Activated CD4-positive, alpha-beta T cell treated with anti-CD3 and anti-CD28 coated beads, Interleukin-2, amount 10 ng/mL, durations not matched to agents 7 days and 5 days (primary cell): ENCODE measurements at regions not wholly inside any gene's neighbourhood (a gene's known extent, or its start where the extent isn't known, plus 50 kb on each side); places are given as distances from the start of the nearest gene placed in this dataset.
"Not testable (repeated sequence)": the region's sequence is repeated elsewhere in the genome, so short reads cannot be mapped to it uniquely, and the experiment has no call there.

Experiments
- CTCF ChIA-PET: fragments of 350-600 bp; sonication (Branson Sonifier 250); formaldehyde crosslinking; loops from one replicate; lab custom pipeline; 2021; ENCODE audit warnings: antibody characterized with exemption; lab: Charles Lee
- POLR2A ChIA-PET: fragments of 350-600 bp; sonication (Branson Sonifier 250); formaldehyde crosslinking; loops from one replicate; lab custom pipeline; 2021; ENCODE audit warnings: antibody characterized with exemption; lab: Charles Lee
- DNase-seq: peaks from one replicate; pipeline ENCODE4 v3.0.0-alpha.2; 2020
- H3K27ac Mint-ChIP-seq: one replicate; pipeline ENCODE4 v1.8.0; 2021; ENCODE audit warnings: mild to moderate bottlenecking, moderate library complexity, mixed read lengths
- H3K27me3 Mint-ChIP-seq: one replicate; pipeline ENCODE4 v1.8.0; 2021; ENCODE audit warnings: mixed read lengths
- H3K36me3 Mint-ChIP-seq: one replicate; pipeline ENCODE4 v1.8.0; 2021; ENCODE audit warnings: low read depth, mixed read lengths
- H3K4me1 Mint-ChIP-seq: one replicate; pipeline ENCODE4 v1.8.0; 2021; ENCODE audit warnings: mixed read lengths
- H3K4me3 Mint-ChIP-seq: one replicate; pipeline ENCODE4 v1.8.0; 2021; ENCODE audit warnings: mild to moderate bottlenecking, moderate library complexity, mixed read lengths
- H3K9me3 Mint-ChIP-seq: one replicate; pipeline ENCODE4 v1.8.0; 2021; ENCODE audit warnings: mixed read lengths

DNA sequence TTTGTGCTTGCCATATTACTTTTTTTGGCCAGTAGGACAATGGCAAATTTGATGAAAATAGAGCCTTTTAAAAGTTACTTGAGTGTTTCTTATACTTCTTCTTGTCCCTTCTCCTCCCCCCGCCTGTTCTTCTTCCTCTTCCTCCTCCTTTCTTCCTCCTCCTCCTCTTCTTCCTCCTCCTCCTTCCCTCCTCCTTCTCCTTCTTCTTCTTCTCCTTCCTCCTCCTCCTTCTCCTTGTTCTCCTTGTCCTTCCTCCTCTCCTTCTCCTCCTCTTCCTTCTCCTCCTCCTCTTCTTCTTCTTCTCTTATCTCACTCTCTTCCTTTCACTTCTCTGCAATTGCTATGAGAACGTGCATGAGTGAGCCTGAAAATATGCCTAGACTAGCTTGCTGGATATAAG lies 466.2 kb upstream of the NR5A2 start:
- no peak overlapping the region for H3K4me3 Mint-ChIP-seq
- POLR2A ChIA-PET = no interaction called here
- peaks cover 19% of the 10 kb centered on the region for H3K27me3 Mint-ChIP-seq
- no peaks in the 10 kb centered on the region for H3K4me1 Mint-ChIP-seq
- H3K36me3 Mint-ChIP-seq = no peaks in the 10 kb centered on the region
- CTCF ChIA-PET = no interaction called here
- H3K27ac Mint-ChIP-seq = no peak overlapping the region
- no peak for DNase-seq
- H3K9me3 Mint-ChIP-seq = no peaks in the 10 kb centered on the region

DNA sequence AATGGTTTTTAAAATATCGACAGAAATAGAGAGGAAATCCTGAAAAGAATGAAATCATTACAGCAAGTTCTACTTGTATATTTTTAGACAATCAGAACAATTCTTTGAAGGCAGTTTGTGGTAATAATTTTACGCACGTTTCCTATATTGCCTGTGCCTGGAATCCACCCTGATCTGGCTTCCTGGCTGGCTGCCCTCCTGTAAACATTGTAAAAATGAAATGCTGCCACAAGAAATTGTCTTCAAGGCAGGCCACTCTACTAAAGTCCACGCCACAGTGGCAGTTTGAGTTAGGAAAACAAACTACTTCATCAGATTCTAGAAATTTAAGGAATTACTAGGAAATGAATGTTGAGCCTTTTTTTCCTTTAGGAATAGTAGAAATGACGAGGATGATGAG lies 454.5 kb upstream of the NR5A2 start:
- Mint-ChIP-seq H3K27me3 (peaks cover 5% of the 10 kb centered on the region), H3K9me3 (no peaks in the 10 kb centered on the region), H3K36me3 (no peaks in the 10 kb centered on the region), H3K4me1 (no peaks in the 10 kb centered on the region), H3K4me3 (no peak overlapping the region), H3K27ac (no peak overlapping the region)
- no peak for DNase-seq
- ChIA-PET POLR2A (no interaction called here), CTCF (no interaction called here)

- no peaks in the 10 kb centered on the region for H3K36me3 Mint-ChIP-seq
- no peak for DNase-seq
- no peak overlapping the region for H3K27ac Mint-ChIP-seq
- ChIA-PET POLR2A (no interaction called here), CTCF (interaction anchor here (0.6 kb wide), 1 partner anchor 213 kb away, joined by 3 read pairs; no protein-coding TSS in a partner anchor)
- no peaks in the 10 kb centered on the region for H3K9me3 Mint-ChIP-seq
- H3K27me3 Mint-ChIP-seq = peaks cover 5% of the 10 kb centered on the region
- no peak overlapping the region for H3K4me3 Mint-ChIP-seq
- H3K4me1 Mint-ChIP-seq = no peaks in the 10 kb centered on the region
Observed at GRCh38 chr1:199574950-199575349, 452.6 kb upstream of the NR5A2 start.

- no peaks in the 10 kb centered on the region for H3K9me3 Mint-ChIP-seq
- DNase-seq = no peak
- ChIA-PET POLR2A (no interaction called here), CTCF (no interaction called here)
- peaks cover 2% of the 10 kb centered on the region for H3K27me3 Mint-ChIP-seq
- no peak overlapping the region for H3K27ac Mint-ChIP-seq
- H3K4me3 Mint-ChIP-seq = no peak overlapping the region
- no peaks in the 10 kb centered on the region for H3K4me1 Mint-ChIP-seq
- no peaks in the 10 kb centered on the region for H3K36me3 Mint-ChIP-seq
Observed at GRCh38 chr1:199580300-199580699, 447.2 kb upstream of the NR5A2 start.

- POLR2A ChIA-PET = no interaction called here
- CTCF ChIA-PET = no interaction called here
- Mint-ChIP-seq H3K27ac (no peak overlapping the region), H3K4me1 (peaks cover 3% of the 10 kb centered on the region), H3K4me3 (no peak overlapping the region), H3K36me3 (no peaks in the 10 kb centered on the region), H3K27me3 (peaks cover 2% of the 10 kb centered on the region), H3K9me3 (no peaks in the 10 kb centered on the region)
- DNase-seq = no peak
Observed at GRCh38 chr1:199585392-199585791, 442.1 kb upstream of the NR5A2 start.

- no peaks in the 10 kb centered on the region for H3K9me3 Mint-ChIP-seq
- DNase-seq = no peak
- H3K4me3 Mint-ChIP-seq = no peak overlapping the region
- peaks cover 11% of the 10 kb centered on the region for H3K4me1 Mint-ChIP-seq
- H3K36me3 Mint-ChIP-seq = no peaks in the 10 kb centered on the region
- H3K27me3 Mint-ChIP-seq = peaks cover 2% of the 10 kb centered on the region
- ChIA-PET CTCF (no interaction called here), POLR2A (no interaction called here)
- no peak overlapping the region for H3K27ac Mint-ChIP-seq
Observed at GRCh38 chr1:199590708-199591107, 436.8 kb upstream of the NR5A2 start.

DNA sequence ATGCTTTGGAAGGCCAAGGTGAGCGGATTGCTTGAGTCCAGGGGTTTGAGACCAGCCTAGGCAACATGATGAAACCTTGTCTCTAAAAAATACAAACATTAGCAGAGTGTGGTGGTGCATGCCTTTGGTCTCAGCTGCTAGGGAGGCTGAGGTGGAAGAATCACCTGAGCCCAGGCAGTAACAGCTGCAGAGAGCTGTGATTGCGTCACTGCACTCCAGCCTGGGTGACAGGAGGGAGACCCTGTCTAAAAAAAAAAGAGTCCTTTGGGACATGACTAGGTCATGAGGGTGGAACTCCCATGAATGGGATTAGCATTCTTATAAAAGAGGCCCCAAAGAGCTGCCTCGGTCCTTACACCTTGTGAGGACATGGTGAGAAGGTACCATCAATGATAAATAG lies 436.0 kb upstream of the NR5A2 start:
- Mint-ChIP-seq H3K9me3 (no peaks in the 10 kb centered on the region), H3K4me1 (peaks cover 11% of the 10 kb centered on the region), H3K27me3 (peaks cover 2% of the 10 kb centered on the region), H3K36me3 (no peaks in the 10 kb centered on the region), H3K27ac (no peak overlapping the region), H3K4me3 (no peak overlapping the region)
- ChIA-PET CTCF (no interaction called here), POLR2A (no interaction called here)
- DNase-seq = no peak

DNA sequence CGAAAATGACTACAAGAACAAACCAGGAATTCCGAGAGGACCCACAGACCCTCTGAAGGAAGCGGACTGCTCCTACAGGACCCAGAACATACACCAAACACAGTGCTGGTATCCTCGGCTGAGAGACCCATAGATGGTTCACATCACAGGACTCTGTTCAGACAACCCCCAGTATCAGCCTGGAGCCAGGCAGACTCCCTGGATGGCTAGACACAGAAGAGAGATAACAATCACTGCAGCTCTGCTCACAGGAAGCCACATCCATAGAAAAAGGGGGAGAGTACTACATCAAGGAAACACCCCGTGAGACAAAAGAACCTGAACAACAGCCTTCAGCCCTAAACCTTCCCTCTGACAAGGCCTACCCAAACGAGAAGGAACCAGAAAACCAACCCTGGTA lies 434.0 kb upstream of the NR5A2 start:
- H3K27ac Mint-ChIP-seq = no peak overlapping the region
- ChIA-PET CTCF (no interaction called here), POLR2A (no interaction called here)
- no peaks in the 10 kb centered on the region for H3K9me3 Mint-ChIP-seq
- peaks cover 10% of the 10 kb centered on the region for H3K27me3 Mint-ChIP-seq
- no peak overlapping the region for H3K4me3 Mint-ChIP-seq
- H3K4me1 Mint-ChIP-seq = peaks cover 11% of the 10 kb centered on the region
- no peaks in the 10 kb centered on the region for H3K36me3 Mint-ChIP-seq
- DNase-seq = no peak

DNA sequence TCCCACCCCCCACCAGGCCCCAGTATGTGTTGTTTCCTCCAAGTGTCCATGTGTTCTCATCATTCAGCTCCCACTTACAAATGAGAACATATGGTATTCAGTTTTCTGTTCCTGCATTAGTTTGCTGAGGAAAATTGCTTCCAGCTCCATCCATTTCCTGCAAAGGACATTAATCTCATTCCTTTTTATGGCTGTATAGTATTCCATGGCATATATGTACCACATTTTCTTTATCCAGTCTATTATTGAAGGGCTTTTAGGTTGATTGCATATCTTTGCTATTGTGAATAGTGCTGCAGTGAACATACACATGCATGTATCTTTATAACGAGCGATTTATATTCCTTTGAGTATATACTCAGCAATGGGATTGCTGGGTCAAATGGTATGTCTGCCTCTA lies 431.1 kb upstream of the NR5A2 start:
- H3K4me1 Mint-ChIP-seq, POLR2A ChIA-PET, H3K9me3 Mint-ChIP-seq, DNase-seq, H3K36me3 Mint-ChIP-seq, H3K4me3 Mint-ChIP-seq, H3K27ac Mint-ChIP-seq, CTCF ChIA-PET: not testable (repeated sequence)
- peaks cover 15% of the 10 kb centered on the region for H3K27me3 Mint-ChIP-seq

- Mint-ChIP-seq H3K4me1 (no peaks in the 10 kb centered on the region), H3K4me3 (no peak overlapping the region), H3K27ac (no peak overlapping the region), H3K36me3 (no peaks in the 10 kb centered on the region), H3K27me3 (peaks cover 15% of the 10 kb centered on the region), H3K9me3 (peaks cover 4% of the 10 kb centered on the region)
- ChIA-PET CTCF (no interaction called here), POLR2A (no interaction called here)
- no peak for DNase-seq
Observed at GRCh38 chr1:199597152-199597551, 430.4 kb upstream of the NR5A2 start.

- H3K4me1 Mint-ChIP-seq = no peaks in the 10 kb centered on the region
- DNase-seq = no peak
- H3K27ac Mint-ChIP-seq = no peak overlapping the region
- ChIA-PET POLR2A (no interaction called here), CTCF (no interaction called here)
- no peaks in the 10 kb centered on the region for H3K9me3 Mint-ChIP-seq
- H3K4me3 Mint-ChIP-seq = no peak overlapping the region
- H3K27me3 Mint-ChIP-seq = no peaks in the 10 kb centered on the region
- H3K36me3 Mint-ChIP-seq = no peaks in the 10 kb centered on the region
Observed at GRCh38 chr1:199608414-199608813, 419.1 kb upstream of the NR5A2 start.

DNA sequence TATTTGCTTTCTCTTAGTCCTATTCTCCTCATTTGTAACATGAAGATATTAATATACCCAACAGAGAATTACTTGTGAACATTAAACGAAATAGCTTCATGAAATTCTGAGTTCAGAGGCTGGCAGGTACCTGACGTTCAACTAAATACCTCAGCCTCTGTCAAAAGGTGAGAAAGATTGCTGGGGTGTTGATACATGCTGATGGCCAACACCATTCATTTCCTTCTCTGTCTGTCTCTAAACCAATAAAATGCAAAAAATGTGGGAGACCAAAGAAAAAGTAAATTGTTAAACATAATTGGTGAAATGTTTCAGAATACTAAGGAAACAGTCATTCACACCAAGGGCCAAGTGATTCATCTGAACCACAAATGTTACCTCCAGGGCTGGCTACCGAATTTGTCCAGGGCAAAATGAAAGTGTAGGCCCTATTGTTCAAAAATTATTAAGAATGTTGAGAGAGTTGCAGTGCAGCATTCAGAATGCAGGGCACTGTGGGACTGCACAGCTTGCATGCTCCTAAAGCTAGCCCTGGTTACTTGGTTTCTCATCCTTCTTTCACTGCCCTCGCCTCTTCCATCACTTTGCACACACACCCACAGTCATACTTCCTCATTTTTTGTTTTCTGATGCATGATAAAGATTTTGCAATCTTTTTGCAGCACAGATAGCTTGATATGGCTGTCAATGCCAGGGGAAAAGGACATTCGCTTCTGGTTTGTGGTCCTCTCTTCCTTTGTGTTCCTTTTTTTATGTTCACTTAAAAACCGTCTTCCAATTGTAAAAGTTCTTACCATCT lies 414.3 kb upstream of the NR5A2 start:
- Mint-ChIP-seq H3K4me3 (no peak overlapping the region), H3K27me3 (no peaks in the 10 kb centered on the region), H3K9me3 (no peaks in the 10 kb centered on the region), H3K27ac (no peak overlapping the region), H3K36me3 (no peaks in the 10 kb centered on the region), H3K4me1 (no peaks in the 10 kb centered on the region)
- ChIA-PET CTCF (no interaction called here), POLR2A (no interaction called here)
- DNase-seq = no peak

GRCh38 chr1:199616947-199617346 lies 410.6 kb upstream of the NR5A2 start:
- Mint-ChIP-seq H3K4me1 (no peaks in the 10 kb centered on the region), H3K27me3 (peaks cover 3% of the 10 kb centered on the region), H3K27ac (no peak overlapping the region), H3K4me3 (no peak overlapping the region), H3K9me3 (no peaks in the 10 kb centered on the region), H3K36me3 (no peaks in the 10 kb centered on the region)
- POLR2A ChIA-PET = no interaction called here
- CTCF ChIA-PET = no interaction called here
- no peak for DNase-seq

- ChIA-PET CTCF (no interaction called here), POLR2A (no interaction called here)
- Mint-ChIP-seq H3K36me3 (no peaks in the 10 kb centered on the region), H3K4me3 (no peak overlapping the region), H3K27ac (no peak overlapping the region), H3K4me1 (no peaks in the 10 kb centered on the region), H3K9me3 (no peaks in the 10 kb centered on the region), H3K27me3 (peaks cover 3% of the 10 kb centered on the region)
- no peak for DNase-seq
Observed at GRCh38 chr1:199619223-199619622, 408.3 kb upstream of the NR5A2 start.
